Gastrocnemius medialis (tissue), 4 donors: ENCODE measurements at regions not wholly inside any gene's neighbourhood (a gene's known extent, or its start where the extent isn't known, plus 50 kb on each side); places are given as distances from the start of the nearest gene placed in this dataset.

ENCODE experiments used
- ATAC-seq, 2 donors: fragments of 150-250 bp; one replicate each; pipeline ENCODE4 v1.9.1; 2016
- DNase-seq, 2 donors: peaks; one replicate each; pipeline ENCODE4 v3.0.0-alpha.2; 2019
- H3K27ac ChIP-seq, 4 donors: fragments of 200-600 bp; sonication (generic); 1 replicate in 1 of 4; 2 replicates in 3 of 4; pipeline ENCODE4 v1.5.1; 2016 to 2018; ENCODE audit warnings: mild to moderate bottlenecking in 2 of 4, moderate library complexity in 1 of 4
- H3K27me3 ChIP-seq, 3 donors: fragments of 200-600 bp; sonication (generic) in 2 of 3; 1 replicate in 1 of 3; 2 replicates in 2 of 3; pipeline versions ENCODE4 v1.5.1 to v1.6.0; 2016 to 2019; ENCODE audit warnings: mild to moderate bottlenecking in 1 of 3, moderate library complexity in 1 of 3
- H3K36me3 ChIP-seq, 2 donors: fragments of 200-600 bp; sonication (generic) in 1 of 2; one replicate each; pipeline ENCODE4 v1.5.1; 2017 to 2018
- H3K4me1 ChIP-seq, 2 donors: fragments of 200-600 bp; sonication (generic) in 1 of 2; one replicate each; pipeline ENCODE4 v1.5.1; 2016 to 2017; ENCODE audit warnings: mild to moderate bottlenecking in 2 of 2
- H3K4me3 ChIP-seq, 4 donors: fragments of 200-600 bp; sonication (generic) in 3 of 4; 1 replicate in 1 of 4; 2 replicates in 3 of 4; pipeline ENCODE4 v1.5.1; 2016 to 2019; ENCODE audit warnings: mild to moderate bottlenecking in 2 of 4
- H3K9me3 ChIP-seq, 3 donors: fragments of 200-600 bp; sonication (generic) in 2 of 3; 1 replicate in 1 of 3; 2 replicates in 2 of 3; pipeline ENCODE4 v1.5.1; 2016 to 2019
- POLR2A ChIP-seq, 2 donors: fragments of 450-650 bp; IDR thresholded peaks; one replicate each; pipeline ENCODE4 v1.6.1; 2017; ENCODE audit warnings: antibody characterized with exemption in 2 of 2, mild to moderate bottlenecking in 2 of 2, moderate library complexity in 2 of 2
- in situ Hi-C, 4 donors: fragments of 200-750 bp; cut with MboI; loops; one replicate each; pipeline versions ENCODE4 v1.15.0 to v1.8.0; 2017; ENCODE audit warnings: low sequenced_read_pairs in 4 of 4
- intact Hi-C: fragments of 100-400 bp; cut with DNase I; formaldehyde crosslinking; loops from one replicate; pipeline ENCODE4 v1.15.1; 2023; ENCODE audit warnings: low total_unique reads
- TF ChIP-seq, protein P1 (sequence below), 5 experiments: fragments of 450-650 bp in 3 of 5; fragments of 200-600 bp in 2 of 5; sonication (generic) in 2 of 5; IDR thresholded peaks in 4 of 5; conservative IDR thresholded peaks in 1 of 5; 1 replicate in 4 of 5; 2 replicates in 1 of 5; pipeline ENCODE4 v1.5.1; 2016 to 2019; ENCODE audit warnings: antibody characterized with exemption in 5 of 5, mild to moderate bottlenecking in 3 of 5, moderate library complexity in 3 of 5

DNA sequence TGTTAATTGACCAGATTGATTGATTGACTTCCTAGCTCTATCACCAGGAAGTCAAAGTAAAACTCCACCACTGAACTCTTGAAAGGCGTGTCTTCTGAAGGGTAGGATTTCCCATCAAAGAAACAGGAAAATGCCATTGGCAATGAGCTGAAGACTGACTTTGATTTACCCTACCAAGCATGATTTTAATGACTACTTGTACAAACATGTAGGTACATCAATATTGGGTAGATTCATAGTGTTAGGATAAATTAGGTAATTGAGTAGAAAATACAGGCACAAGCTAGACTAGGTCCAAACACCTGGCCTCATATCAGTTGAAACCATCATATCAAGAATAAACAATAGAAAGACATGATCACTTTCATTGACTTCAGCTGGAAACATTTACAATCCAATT lies 53.2 kb upstream of the ATXN3L start:
- in situ Hi-C loops = no loop called here
- Histone ChIP-seq H3K4me1 (no peaks in the 10 kb centered on the region), H3K9me3 (no peaks in the 10 kb centered on the region), H3K27ac (no peak overlapping the region), H3K27me3 (no peaks in the 10 kb centered on the region), H3K36me3 (no peaks in the 10 kb centered on the region), H3K4me3 (no peak overlapping the region)
- no peak for TF ChIP-seq POLR2A (IDR thresholded peaks at IDR 0.05)
- TF ChIP-seq, protein P1, sequence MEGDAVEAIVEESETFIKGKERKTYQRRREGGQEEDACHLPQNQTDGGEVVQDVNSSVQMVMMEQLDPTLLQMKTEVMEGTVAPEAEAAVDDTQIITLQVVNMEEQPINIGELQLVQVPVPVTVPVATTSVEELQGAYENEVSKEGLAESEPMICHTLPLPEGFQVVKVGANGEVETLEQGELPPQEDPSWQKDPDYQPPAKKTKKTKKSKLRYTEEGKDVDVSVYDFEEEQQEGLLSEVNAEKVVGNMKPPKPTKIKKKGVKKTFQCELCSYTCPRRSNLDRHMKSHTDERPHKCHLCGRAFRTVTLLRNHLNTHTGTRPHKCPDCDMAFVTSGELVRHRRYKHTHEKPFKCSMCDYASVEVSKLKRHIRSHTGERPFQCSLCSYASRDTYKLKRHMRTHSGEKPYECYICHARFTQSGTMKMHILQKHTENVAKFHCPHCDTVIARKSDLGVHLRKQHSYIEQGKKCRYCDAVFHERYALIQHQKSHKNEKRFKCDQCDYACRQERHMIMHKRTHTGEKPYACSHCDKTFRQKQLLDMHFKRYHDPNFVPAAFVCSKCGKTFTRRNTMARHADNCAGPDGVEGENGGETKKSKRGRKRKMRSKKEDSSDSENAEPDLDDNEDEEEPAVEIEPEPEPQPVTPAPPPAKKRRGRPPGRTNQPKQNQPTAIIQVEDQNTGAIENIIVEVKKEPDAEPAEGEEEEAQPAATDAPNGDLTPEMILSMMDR (IDR thresholded peaks at IDR 0.05 in 4 of 5, conservative IDR thresholded peaks at IDR 0.05 in 1 of 5) = no peak
- ATAC-seq (no peak), DNase-seq (no peak)
- intact Hi-C loops = no loop called here

DNA sequence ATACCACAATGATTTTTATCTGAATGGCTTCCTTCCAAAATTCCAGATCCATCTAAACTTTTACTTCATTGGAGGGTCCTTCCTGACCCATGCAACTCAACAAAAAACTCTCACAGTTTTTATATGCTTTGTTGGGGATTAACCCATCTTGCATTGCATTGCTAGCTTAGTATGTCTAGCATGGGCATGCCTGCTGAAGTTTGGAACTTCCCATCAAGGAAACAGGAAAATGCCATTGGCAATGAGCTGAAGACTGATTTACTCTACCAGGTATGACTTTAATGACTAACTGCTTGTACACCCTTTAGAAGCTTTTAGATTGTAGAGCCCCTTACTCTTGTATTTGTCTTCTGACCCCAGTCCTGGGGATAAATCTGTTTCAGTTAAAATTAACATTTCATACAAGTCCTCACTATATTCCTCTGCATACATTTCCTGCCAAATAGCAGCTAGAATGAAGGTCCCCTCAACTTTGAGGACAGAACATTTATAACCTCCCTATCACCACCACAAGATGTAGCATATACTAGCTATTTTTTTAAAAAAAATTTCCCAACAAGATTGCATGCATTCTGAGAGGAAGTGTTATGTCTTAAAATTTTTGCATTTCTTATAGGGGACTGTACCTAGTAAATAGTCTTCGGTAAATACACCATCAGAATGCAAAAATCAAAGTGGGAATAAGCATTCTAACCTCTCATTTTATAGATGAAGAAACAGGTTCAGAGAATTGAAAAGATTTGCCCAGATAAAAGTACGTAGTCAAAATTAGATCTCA lies 52.5 kb upstream of the ATXN3L start:
- no peak overlapping the region for H3K4me3 ChIP-seq
- TF ChIP-seq, protein P1 (IDR thresholded peaks at IDR 0.05 in 4 of 5, conservative IDR thresholded peaks at IDR 0.05 in 1 of 5) = no peak
- no peak for TF ChIP-seq POLR2A (IDR thresholded peaks at IDR 0.05)
- DNase-seq (no peak), ATAC-seq (no peak)
- H3K9me3 ChIP-seq = no peaks in the 10 kb centered on the region
- intact Hi-C loops = no loop called here
- in situ Hi-C loops = no loop called here
- H3K36me3 ChIP-seq = no peaks in the 10 kb centered on the region
- no peak overlapping the region for H3K27ac ChIP-seq
- H3K4me1 ChIP-seq = no peaks in the 10 kb centered on the region
- H3K27me3 ChIP-seq = no peaks in the 10 kb centered on the region

DNA sequence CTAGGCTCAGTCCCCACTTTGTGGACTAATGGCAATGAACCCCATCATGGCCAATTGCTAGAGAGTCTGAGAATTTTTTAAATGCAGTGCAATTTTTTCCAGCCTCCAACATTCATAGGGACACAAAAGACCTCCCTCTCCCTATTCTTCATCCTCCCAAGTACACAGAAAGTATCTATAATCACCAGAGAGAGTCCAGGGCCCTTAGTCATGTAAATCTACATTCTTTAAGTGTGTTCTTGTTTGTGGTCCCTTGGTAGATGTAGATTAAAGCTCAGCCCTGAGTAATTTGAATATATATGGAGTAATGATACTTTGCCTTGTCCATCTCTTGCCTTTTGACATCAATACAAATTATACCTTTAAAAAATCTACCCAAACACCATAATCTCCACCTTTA lies 51.3 kb upstream of the ATXN3L start:
- Histone ChIP-seq H3K27ac (no peak overlapping the region), H3K9me3 (no peaks in the 10 kb centered on the region), H3K36me3 (no peaks in the 10 kb centered on the region), H3K4me1 (no peaks in the 10 kb centered on the region), H3K4me3 (no peak overlapping the region), H3K27me3 (no peaks in the 10 kb centered on the region)
- DNase-seq = no peak
- TF ChIP-seq POLR2A (IDR thresholded peaks at IDR 0.05) = no peak
- TF ChIP-seq, protein P1 (IDR thresholded peaks at IDR 0.05 in 4 of 5, conservative IDR thresholded peaks at IDR 0.05 in 1 of 5) = no peak
- in situ Hi-C loops (no loop called here), intact Hi-C loops (no loop called here)
- ATAC-seq = no peak

DNA sequence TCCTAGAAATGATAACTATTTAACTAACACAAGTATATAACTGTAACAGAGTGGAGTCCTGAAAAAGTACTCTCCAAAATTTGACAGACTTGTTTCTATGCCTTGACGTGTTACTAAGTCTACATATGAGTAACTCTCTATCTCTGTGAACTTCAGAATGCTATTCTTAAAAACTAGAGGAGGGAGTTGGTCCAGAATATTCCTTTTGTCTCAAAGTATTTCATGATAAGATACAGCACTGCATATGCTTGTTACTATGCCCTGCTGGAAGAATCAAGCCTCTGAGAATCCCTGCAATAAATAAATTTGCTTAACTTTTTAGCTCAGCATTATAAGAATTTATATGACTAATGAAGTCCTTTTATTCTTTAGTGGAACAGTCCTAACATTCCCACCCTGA lies 50.9 kb upstream of the ATXN3L start:
- Histone ChIP-seq H3K27ac (no peak overlapping the region), H3K4me3 (no peak overlapping the region), H3K4me1 (no peaks in the 10 kb centered on the region), H3K36me3 (no peaks in the 10 kb centered on the region), H3K27me3 (no peaks in the 10 kb centered on the region), H3K9me3 (no peaks in the 10 kb centered on the region)
- DNase-seq (no peak), ATAC-seq (no peak)
- in situ Hi-C loops = no loop called here
- no peak for TF ChIP-seq POLR2A (IDR thresholded peaks at IDR 0.05)
- TF ChIP-seq, protein P1 (IDR thresholded peaks at IDR 0.05 in 4 of 5, conservative IDR thresholded peaks at IDR 0.05 in 1 of 5) = no peak
- intact Hi-C loops = no loop called here
